ENCODE measurements at regions not wholly inside any gene's neighbourhood (a gene's known extent, or its start where the extent isn't known, plus 50 kb on each side); places are given as distances from the start of the nearest gene placed in this dataset.
"Not testable (repeated sequence)": the region's sequence is repeated elsewhere in the genome, so short reads cannot be mapped to it uniquely, and the experiment has no call there.

DNA sequence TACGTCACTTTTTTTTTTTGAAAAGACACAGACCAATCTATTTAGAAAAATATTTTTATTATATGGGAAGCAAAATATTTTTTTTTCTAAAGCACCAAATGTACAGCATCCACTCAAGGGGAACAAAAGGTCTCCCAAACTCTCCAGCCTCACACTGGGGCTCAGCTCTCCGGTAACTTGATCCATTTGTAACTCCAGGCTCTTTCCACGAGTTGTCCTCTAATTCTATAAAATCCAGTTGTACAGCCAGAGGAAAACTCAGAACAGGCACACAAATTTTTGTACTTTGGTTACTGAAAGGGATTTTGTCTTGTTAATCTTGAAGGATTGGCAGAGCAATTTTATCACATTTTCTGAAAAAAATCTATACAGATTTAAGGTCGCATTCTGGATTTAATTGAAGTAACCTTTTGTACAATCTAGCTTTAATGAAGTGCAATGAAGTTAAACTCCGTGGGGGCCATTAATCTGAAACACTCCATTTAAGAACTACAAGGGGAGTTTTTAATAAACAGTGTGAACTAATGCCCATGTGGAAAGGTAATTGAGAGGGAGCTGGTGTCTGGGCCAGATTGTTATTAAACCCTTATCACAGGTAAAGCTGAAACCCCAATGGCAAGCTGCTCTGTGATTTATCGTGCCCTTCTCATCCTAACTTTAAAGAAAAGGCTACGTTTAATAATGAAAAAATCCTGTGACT, 161.2 kb upstream of the FRG1 start:
- no peak for DNase-seq (ENCODE audit: low spot score)

GRCh38 chr4:189780391-189780790, 160.3 kb upstream of the FRG1 start:
- DNase-seq (ENCODE audit: low spot score) = no peak

- DNase-seq (ENCODE audit: low spot score) = no peak
Measured at GRCh38 chr4:189784651-189785050, 156.0 kb upstream of the FRG1 start.

DNA sequence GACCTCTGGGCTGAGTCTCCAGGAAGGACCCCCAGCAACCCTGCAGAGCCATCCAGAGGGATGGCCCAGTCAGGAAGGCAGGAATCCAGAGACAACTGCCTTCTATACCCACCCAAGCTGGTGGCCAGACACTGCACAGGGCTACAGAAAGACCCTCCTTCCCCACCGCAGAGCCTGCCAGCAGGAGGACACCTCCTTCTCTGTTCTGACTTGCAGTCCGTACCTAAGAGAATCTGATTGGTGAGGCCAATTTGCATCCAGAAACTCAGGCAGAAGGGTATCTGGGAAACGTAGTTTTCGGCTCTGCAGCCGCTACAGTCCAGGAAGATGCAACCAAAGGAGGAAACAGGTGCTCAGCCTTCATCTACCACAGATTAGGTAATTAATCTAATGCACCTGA, 155.4 kb upstream of the FRG1 start:
- DNase-seq (ENCODE audit: low spot score) = no peak

- no peak for DNase-seq (ENCODE audit: low spot score)
Measured at GRCh38 chr4:189786447-189786846, 154.2 kb upstream of the FRG1 start.

DNA sequence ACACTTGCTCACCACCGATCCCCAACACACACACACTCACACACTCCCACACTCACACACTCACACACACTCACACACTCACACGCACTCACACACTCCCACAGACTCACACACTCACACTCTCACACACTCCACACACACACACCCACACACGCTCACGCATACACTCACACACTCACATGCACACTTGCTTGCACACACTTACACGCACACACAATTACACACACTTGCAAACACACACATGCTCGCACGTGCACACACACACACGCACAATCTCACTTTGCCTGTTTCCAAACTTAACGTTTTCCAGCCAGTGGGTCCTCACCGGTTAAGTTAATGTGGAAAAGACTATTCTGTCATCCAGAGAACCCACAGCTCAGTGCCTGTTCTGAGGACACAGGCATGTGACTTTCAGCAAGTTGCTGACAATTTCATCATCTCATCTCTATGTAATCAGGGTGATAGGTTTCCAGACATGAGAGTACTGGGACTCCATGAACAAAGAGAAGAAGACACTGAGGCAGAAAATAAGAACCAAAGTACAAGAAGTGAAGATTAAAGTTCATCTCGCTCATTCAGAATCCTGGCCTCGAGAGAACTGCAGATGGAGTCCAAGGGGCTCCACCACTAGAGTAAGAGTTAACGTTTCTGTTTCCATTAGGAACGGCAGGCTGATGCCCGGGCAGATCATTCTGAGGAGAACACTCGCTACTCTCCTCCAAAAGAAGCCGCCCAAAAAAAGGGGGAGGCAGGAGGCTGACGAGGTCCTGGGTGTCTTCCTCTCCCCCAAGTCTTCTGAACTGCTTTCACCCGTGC, 153.2 kb upstream of the FRG1 start:
- DNase-seq (ENCODE audit: low spot score) = no peak

GRCh38 chr4:189792924-189793618, 147.6 kb upstream of the FRG1 start:
- peak; percentile 3 for DNase-seq (ENCODE audit: low spot score)

- DNase-seq (ENCODE audit: low spot score) = no peak
Measured at GRCh38 chr4:189800545-189801088, 140.1 kb upstream of the FRG1 start.

DNA sequence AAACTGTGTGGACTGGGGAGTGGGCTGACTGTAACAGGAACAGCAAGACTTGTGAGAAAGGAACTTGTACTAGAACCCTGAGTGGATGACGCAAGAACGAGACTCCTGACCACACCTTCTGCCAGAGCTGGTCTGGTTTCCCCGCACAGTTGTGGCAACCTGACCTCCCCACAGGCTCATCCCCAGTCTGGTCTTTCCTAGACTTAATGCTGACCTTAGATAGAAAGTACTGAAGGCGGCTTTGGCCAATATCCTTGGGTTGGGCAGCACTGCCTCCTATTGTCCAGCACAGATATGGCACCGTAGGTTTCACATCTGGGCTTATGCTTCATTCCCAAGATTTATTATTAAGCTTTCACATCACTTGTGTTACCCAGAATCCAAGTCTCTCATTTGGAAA, 137.8 kb upstream of the FRG1 start:
- DNase-seq (ENCODE audit: low spot score) = no peak

DNA sequence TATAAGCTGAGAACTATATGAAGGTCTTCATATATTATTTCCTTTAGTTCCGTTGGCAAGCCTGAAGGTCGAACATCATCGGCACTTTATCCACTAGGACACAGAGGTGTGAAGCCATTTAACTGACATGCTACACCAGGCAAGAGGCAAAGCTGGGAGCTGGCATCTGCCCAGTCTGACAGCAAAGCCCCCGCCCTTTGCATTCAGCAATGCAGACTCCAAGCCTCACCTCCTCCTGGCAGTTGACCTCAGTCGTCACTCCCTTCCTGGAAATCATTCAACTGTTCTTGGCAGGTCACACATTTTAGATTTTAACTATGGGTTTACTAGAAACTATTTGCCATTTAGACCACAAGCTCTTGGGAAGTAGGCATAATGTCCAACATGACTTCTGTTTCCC, 135.8 kb upstream of the FRG1 start:
- DNase-seq (ENCODE audit: low spot score) = no peak

DNA sequence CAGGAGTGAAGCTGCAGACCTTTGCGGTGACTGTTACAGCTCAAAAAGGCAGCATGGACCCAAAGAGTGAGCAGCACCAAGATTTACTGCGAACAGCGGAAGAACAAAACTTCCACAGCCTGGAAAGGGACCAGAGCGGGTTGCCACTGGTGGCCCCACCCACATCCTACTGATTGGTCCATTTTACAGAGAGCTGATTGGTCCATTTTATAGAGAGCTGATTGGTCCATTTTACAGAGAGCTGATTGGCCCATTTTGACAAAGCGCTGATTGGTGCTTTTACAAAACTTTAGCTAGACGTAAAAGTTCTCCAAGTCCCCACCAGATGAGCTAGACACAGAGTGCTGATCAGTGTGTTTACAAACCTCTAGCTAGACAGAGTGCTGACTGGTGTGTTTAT, 134.2 kb upstream of the FRG1 start:
- DNase-seq (ENCODE audit: low spot score) = no peak

- no peak for DNase-seq (ENCODE audit: low spot score)
Measured at GRCh38 chr4:189807031-189807430, 133.6 kb upstream of the FRG1 start.

GRCh38 chr4:189809241-189809735, 131.4 kb upstream of the FRG1 start:
- no peak for DNase-seq (ENCODE audit: low spot score)

DNA sequence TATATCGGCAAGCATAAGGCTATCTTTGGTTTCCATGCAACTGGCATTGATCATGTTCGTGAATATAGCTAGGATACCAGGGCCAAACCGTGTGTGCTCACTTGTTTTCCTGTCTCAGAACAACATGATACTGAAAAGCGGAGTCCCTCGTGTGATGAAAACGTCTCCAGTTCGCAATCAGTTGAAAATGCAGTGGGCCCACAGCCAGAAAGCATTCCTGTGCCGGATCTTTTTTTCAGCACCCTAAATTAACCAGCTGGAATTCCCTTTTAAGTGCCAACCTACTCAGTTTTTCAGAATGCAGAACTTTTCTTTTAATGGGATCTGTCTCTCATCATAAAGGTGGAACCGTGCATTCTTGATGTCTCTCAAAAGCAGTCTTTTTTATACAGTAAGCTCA, 130.8 kb upstream of the FRG1 start:
- DNase-seq (ENCODE audit: low spot score) = no peak

DNA sequence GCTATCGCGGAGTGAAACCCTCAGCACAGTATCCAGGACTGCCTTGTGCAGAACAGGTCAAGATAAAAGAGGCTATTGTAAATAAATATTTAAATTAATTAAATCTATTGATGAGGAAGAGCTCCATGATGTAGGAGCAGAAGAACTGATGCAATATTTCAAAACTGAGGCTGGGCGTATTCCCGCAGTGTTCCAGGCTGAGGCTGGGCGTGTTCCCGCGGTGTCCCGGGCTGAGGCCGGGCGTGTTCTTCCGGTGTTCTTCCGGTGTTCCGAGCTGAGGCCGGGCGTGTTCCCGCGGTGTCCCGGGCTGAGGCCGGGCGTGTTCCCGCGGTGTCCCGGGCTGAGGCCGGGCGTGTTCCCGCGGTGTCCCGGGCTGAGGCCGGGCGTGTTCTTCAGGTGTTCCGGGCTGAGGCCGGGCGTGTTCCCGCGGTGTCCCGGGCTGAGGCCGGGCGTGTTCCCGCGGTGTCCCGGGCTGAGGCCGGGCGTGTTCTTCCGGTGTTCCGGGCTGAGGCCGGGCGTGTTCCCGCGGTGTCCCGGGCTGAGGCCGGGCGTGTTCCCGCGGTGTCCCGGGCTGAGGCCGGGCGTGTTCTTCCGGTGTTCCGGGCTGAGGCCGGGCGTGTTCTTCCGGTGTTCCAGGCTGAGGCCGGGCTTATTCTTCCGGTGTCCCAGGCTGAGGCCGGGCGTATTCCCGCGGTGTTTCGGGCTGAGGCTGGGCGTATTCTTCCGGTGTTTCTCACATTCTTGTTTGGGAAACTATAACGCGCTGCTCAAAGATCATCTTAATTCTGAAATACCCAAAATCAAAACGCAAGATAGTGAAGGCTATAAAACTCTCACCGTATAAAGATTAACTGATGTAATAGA, 130.1 kb upstream of the FRG1 start:
- DNase-seq (ENCODE audit: low spot score) = not testable (repeated sequence)

GRCh38 chr4:189815404-189816192, 125.1 kb upstream of the FRG1 start:
- DNase-seq (ENCODE audit: low spot score) = no peak

DNA sequence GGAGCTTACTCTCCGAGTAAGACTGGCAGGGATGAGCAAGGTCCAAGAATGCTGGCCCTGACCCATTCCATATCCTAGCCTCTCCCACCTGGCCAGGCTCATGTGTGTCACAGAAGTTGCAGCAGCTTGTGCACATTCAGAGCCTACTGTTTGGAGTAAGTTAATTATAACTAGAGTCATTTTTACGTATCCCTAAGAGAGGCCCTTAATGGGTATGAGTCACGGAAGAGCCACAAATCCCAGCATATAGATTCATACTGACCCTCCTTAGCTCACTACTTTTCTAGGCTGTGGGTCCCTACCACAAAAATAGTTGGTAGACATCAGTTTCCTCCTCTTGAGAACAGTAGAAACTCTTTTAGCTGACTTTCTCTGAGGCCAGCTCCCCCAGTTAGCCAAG, 118.3 kb upstream of the FRG1 start:
- DNase-seq (ENCODE audit: low spot score) = no peak

- DNase-seq (ENCODE audit: low spot score) = no peak
Measured at GRCh38 chr4:189823591-189823990, 117.1 kb upstream of the FRG1 start.

DNA sequence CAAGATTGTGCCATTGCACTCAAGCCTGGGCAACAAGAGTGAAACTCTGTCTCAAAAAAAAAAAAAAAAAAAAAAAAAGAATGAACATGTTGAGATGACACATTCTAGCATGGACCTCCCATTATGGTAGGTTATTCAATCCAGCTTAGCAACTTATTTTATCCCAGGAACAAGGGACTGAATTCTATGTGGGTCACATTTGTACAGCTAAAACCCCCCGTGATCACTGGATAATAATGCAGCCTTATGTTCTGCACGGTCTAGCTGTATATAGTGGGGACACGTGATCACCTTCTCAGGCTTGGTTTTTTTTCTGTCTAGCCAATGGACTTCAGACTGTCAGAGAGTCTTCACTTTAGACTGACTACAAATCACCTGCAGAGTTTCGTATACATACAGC, 115.2 kb upstream of the FRG1 start:
- no peak for DNase-seq (ENCODE audit: low spot score)

DNA sequence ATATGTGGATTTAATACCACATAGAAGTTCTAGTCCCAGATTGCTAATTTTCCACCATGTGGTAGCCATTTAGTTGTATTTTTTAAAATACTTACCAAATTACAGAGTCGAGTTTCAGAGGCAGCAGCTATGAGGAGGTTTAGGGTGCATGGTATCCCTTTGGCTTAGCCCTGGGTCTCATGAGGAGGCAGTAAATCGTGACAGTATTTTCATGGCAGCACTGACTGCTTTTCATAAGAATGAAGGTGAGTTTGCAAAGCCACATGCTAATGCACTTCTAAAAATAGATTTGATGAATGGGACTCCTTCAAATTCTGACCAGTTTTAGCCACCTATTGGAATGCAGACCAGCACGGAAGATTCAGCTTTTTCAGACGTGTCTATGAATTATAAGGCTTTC, 114.0 kb upstream of the FRG1 start:
- DNase-seq (ENCODE audit: low spot score) = no peak

Measured in CD4-positive, alpha-beta T cell treated with Interleukin-6 at 100 ng/mL for 8 hours (primary cell).